GM12878 (cell line): ENCODE measurements at regions not wholly inside any gene's neighbourhood (a gene's known extent, or its start where the extent isn't known, plus 50 kb on each side); places are given as distances from the start of the nearest gene placed in this dataset.

Experiments used
- ATAC-seq: fragments of 200-7000 bp; cut with Tn5 transposase; 3 replicates; pipeline ENCODE4 v1.9.1; 2020; ENCODE audit warnings: mild to moderate bottlenecking, moderate library complexity
- BruUV-seq: library from RNA; stranded (reverse); fragments of 400-500 nt; replicated peaks from 2 replicates; lab custom pipeline; 2021; lab: Mats Ljungman, UMichigan
- CTCF ChIA-PET: fragments of 300-600 bp; sonication (Branson Sonifier 250); formaldehyde crosslinking; extraction: SDS; loops from one replicate; lab custom pipeline; 2021; ENCODE audit warnings: inconsistent platforms; lab: Yijun Ruan, JAX
- POLR2A ChIA-PET: fragments of 350-600 bp; formaldehyde crosslinking; extraction: SDS; loops from one replicate; lab custom pipeline; 2021; ENCODE audit warnings: inconsistent platforms; lab: Charles Lee
- RAD21 ChIA-PET: fragments of 300-600 bp; sonication (Branson Sonifier 250); formaldehyde crosslinking; loops from one replicate; lab custom pipeline; 2023; ENCODE audit warnings: antibody characterized with exemption; ENCODE audit not compliant: unreplicated experiment; lab: Charles Lee
- SMC1A ChIA-PET: fragments of 300-600 bp; sonication (Branson Sonifier 250); formaldehyde crosslinking; loops from one replicate; lab custom pipeline; 2023; ENCODE audit not compliant: unreplicated experiment, uncharacterized antibody; lab: Charles Lee
- DNase-seq: peaks from one replicate; pipeline ENCODE4 v3.0.0-alpha.2; 2011; ENCODE audit warnings: low read depth, low spot score
- FAIRE-seq: peaks from 3 replicates; lab custom pipeline; 2011; peaks lifted over from hg19 to GRCh38; lab: Jason Lieb, UNC
- H2AFZ ChIP-seq: 2 replicates; pipeline ENCODE4 v1.6.0; 2011; ENCODE audit warnings: low read depth, low read length, control low read depth; ENCODE audit not compliant: control insufficient read depth
- H3K27ac ChIP-seq: 2 replicates; pipeline ENCODE4 v1.5.1; 2011; ENCODE audit warnings: control low read depth; ENCODE audit not compliant: control insufficient read depth, insufficient read depth
- H3K27me3 ChIP-seq, 2 experiments: replicated peaks in 1 of 2; 2 replicates each; pipeline versions ENCODE4 v1.6.0 to v1.6.1; 2011; ENCODE audit warnings: low read length in 1 of 2; ENCODE audit not compliant: control insufficient read depth in 2 of 2, insufficient read depth in 2 of 2
- H3K36me3 ChIP-seq, 2 experiments: 2 replicates each; pipeline ENCODE4 v1.5.1; 2011; ENCODE audit warnings: low read length in 1 of 2; ENCODE audit not compliant: control insufficient read depth in 2 of 2, insufficient read depth in 2 of 2
- H3K4me1 ChIP-seq: 2 replicates; pipeline ENCODE4 v1.6.1; 2011; ENCODE audit warnings: mild to moderate bottlenecking, low read length, moderate library complexity, mixed read lengths; ENCODE audit not compliant: control insufficient read depth, insufficient read depth
- H3K4me2 ChIP-seq: 2 replicates; pipeline ENCODE4 v1.6.0; 2011; ENCODE audit warnings: control low read depth; ENCODE audit not compliant: control insufficient read depth, insufficient read depth
- H3K4me3 ChIP-seq: fragments of 200-600 bp; sonication (generic); 2 replicates; pipeline ENCODE4 v1.5.1; 2016
- H3K79me2 ChIP-seq: 2 replicates; pipeline ENCODE4 v1.6.0; 2011; ENCODE audit warnings: low read length; ENCODE audit not compliant: control insufficient read depth, insufficient read depth
- H3K9ac ChIP-seq: 2 replicates; pipeline ENCODE4 v1.8.0; 2011; ENCODE audit warnings: low read length, control low read depth, mixed read lengths; ENCODE audit not compliant: control insufficient read depth, insufficient read depth
- H3K9me3 ChIP-seq: replicated peaks from 3 replicates; pipeline ENCODE4 v1.5.1; 2011; ENCODE audit warnings: mild to moderate bottlenecking, low read length; ENCODE audit not compliant: control insufficient read depth, insufficient read depth
- H4K20me1 ChIP-seq: 2 replicates; pipeline ENCODE4 v1.6.0; 2011; ENCODE audit not compliant: control insufficient read depth, insufficient read depth
- E2F4 ChIP-seq: IDR thresholded peaks from 2 replicates; pipeline ENCODE4 v1.6.1; 2012; ENCODE audit warnings: low read depth, low read length, improper control_type of control experiment
- HDGF ChIP-seq: fragments of 450-650 bp; IDR thresholded peaks from 2 replicates; pipeline ENCODE4 v1.6.1; 2016; ENCODE audit warnings: antibody characterized with exemption
- RELA ChIP-seq: fragments of 450-650 bp; IDR thresholded peaks from 2 replicates; pipeline ENCODE4 v1.8.0; 2014; ENCODE audit warnings: borderline replicate concordance; ENCODE audit not compliant: partially characterized antibody
- TCF3 ChIP-seq: IDR thresholded peaks from 2 replicates; pipeline ENCODE4 v1.6.1; 2012; ENCODE audit warnings: low read depth, mild to moderate bottlenecking, low read length, borderline replicate concordance; ENCODE audit not compliant: insufficient read depth
- ZBTB11 ChIP-seq: fragments of 450-650 bp; formaldehyde crosslinking; IDR thresholded peaks from 2 replicates; pipeline ENCODE4 v1.5.0; 2022; ENCODE audit warnings: mild to moderate bottlenecking, missing genetic modification characterization
- WGBS: methylation state at CpG from one replicate; pipeline ENCODE4 v1.1.6; 2016; ENCODE audit warnings: low lambda C conversion rate; ENCODE audit not compliant: insufficient replicate concordance, insufficient coverage; ENCODE audit errors: missing lambda C conversion rate; 5-methylcytosine and 5-hydroxymethylcytosine counted together
- in situ Hi-C: fragments of 300-500 bp; cut with MboI; formaldehyde crosslinking; loops from 9 replicates; pipeline ENCODE4 v1.14.3; 2018; ENCODE audit warnings: mixed read lengths
- intact Hi-C: fragments of 100-400 bp; cut with micrococcal nuclease; formaldehyde crosslinking; loops from one replicate; pipeline ENCODE4 v1.14.2; 2022; ENCODE audit not compliant: unreplicated experiment

DNA sequence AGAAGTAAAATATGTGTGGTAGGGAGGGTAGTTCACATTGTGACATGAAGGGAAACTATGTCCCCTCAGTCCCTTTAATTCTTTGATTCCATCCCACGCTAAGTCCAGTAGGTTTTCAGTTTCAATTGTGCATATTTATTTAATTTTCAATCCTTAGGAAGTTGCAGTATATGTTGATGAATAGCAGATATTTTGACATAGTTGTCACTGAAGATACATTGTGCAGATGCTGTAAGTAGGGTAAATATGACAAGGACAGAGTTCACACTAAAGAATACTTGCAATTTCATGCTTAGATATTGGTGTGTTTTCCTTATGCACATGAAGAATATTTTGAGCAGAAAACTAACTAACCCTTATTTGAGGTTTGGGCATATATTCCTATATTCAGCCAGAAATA lies 595.4 kb upstream of the MIR17HG start:
- RAD21 ChIA-PET, result no interaction called here
- Histone ChIP-seq H3K4me2 (no peak overlapping the region), H3K27ac (no peak overlapping the region), H2AFZ (no peak overlapping the region), H3K27me3 (no peaks in the 10 kb centered on the region), H3K36me3 (no peaks in the 10 kb centered on the region), H3K9me3 (no peaks in the 10 kb centered on the region), H3K4me3 (no peak overlapping the region), H3K79me2 (no peaks in the 10 kb centered on the region), H4K20me1 (no peaks in the 10 kb centered on the region), H3K9ac (no peak overlapping the region), H3K4me1 (no peaks in the 10 kb centered on the region)
- FAIRE-seq (no peak), DNase-seq (no peak), ATAC-seq (no peak)
- in situ Hi-C loops (no loop called here), intact Hi-C loops (no loop called here)
- 0% methylated on average over 1 of the region's 1 CpG for WGBS
- SMC1A ChIA-PET, result no interaction called here
- no TSS peak for BruUV-seq
- CTCF ChIA-PET, result no interaction called here
- TF ChIP-seq RELA (no peak), TCF3 (no peak), HDGF (no peak), E2F4 (no peak), ZBTB11 (CRISPR knock-in tag) (no peak)
- POLR2A ChIA-PET, result no interaction called here
